OCI-LY1 (cell line): ENCODE measurements at regions not wholly inside any gene's neighbourhood (a gene's known extent, or its start where the extent isn't known, plus 50 kb on each side); places are given as distances from the start of the nearest gene placed in this dataset.

Source experiments
- EZH2 ChIP-seq: fragments of 200-600 bp; sonication (generic), shearing (Covaris generic); IDR thresholded peaks from 2 replicates; pipeline ENCODE4 v1.8.0; 2017; ENCODE audit warnings: borderline replicate concordance, mixed run types, mild to moderate bottlenecking, antibody characterized with exemption, low read length, moderate library complexity, mixed read lengths
- TF ChIP-seq, protein P1 (sequence below): fragments of 200-600 bp; sonication (generic), shearing (Covaris generic); IDR thresholded peaks from 2 replicates; pipeline ENCODE4 v1.5.1; 2017; ENCODE audit warnings: mild to moderate bottlenecking, antibody characterized with exemption, low read length, moderate library complexity, mixed read lengths

DNA sequence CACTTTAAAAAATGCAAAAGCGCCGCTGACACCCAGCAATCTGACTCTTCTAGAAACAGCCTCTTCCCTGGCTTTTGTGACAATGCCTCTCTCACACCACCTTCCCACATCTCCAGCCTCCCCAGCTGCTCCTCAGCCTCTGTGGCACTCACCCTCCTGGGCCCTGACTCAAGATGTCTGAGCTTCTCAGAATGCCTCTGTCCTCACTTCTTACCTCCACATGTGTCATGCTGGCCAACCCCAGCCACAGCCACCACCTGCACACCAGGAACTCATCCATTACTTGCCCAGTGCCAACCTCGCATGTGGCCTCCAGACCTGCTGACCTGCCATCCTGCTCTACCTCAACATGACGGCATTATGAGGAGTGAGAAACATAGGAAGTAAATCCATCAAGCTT lies 249.8 kb upstream of the RAB6C start:
- TF ChIP-seq, protein P1, sequence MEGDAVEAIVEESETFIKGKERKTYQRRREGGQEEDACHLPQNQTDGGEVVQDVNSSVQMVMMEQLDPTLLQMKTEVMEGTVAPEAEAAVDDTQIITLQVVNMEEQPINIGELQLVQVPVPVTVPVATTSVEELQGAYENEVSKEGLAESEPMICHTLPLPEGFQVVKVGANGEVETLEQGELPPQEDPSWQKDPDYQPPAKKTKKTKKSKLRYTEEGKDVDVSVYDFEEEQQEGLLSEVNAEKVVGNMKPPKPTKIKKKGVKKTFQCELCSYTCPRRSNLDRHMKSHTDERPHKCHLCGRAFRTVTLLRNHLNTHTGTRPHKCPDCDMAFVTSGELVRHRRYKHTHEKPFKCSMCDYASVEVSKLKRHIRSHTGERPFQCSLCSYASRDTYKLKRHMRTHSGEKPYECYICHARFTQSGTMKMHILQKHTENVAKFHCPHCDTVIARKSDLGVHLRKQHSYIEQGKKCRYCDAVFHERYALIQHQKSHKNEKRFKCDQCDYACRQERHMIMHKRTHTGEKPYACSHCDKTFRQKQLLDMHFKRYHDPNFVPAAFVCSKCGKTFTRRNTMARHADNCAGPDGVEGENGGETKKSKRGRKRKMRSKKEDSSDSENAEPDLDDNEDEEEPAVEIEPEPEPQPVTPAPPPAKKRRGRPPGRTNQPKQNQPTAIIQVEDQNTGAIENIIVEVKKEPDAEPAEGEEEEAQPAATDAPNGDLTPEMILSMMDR = no peak
- no peak for TF ChIP-seq EZH2
